ENCODE measurements at regions not wholly inside any gene's neighbourhood (a gene's known extent, or its start where the extent isn't known, plus 50 kb on each side); places are given as distances from the start of the nearest gene placed in this dataset.

- no TSS peak for BruUV-seq (replicated peaks)
- Histone ChIP-seq H3K36me3 (ENCODE audit: insufficient read depth, low read length, poor library complexity, severe bottlenecking) (no peaks in the 10 kb centered on the region), H3K27me3 (replicated peaks; ENCODE audit: insufficient read depth, low read depth, low read length, poor library complexity) (no peaks in the 10 kb centered on the region), H3K9me3 (ENCODE audit: low read depth, low read length, poor library complexity, severe bottlenecking) (no peaks in the 10 kb centered on the region), H3K4me3 (ENCODE audit: low read depth, low read length, poor library complexity, severe bottlenecking) (no peak overlapping the region), H3K4me1 (ENCODE audit: insufficient read depth, low read length, poor library complexity, severe bottlenecking) (no peaks in the 10 kb centered on the region), H3K27ac (ENCODE audit: low read depth, low read length, poor library complexity, severe bottlenecking) (no peak overlapping the region)
- ChIA-PET CTCF (no interaction called here), POLR2A (ENCODE audit: low non-redundant PET) (no interaction called here)
- intact Hi-C loops (cut with micrococcal nuclease; ENCODE audit: unreplicated experiment): no loop called here
- TF ChIP-seq, protein P1, sequence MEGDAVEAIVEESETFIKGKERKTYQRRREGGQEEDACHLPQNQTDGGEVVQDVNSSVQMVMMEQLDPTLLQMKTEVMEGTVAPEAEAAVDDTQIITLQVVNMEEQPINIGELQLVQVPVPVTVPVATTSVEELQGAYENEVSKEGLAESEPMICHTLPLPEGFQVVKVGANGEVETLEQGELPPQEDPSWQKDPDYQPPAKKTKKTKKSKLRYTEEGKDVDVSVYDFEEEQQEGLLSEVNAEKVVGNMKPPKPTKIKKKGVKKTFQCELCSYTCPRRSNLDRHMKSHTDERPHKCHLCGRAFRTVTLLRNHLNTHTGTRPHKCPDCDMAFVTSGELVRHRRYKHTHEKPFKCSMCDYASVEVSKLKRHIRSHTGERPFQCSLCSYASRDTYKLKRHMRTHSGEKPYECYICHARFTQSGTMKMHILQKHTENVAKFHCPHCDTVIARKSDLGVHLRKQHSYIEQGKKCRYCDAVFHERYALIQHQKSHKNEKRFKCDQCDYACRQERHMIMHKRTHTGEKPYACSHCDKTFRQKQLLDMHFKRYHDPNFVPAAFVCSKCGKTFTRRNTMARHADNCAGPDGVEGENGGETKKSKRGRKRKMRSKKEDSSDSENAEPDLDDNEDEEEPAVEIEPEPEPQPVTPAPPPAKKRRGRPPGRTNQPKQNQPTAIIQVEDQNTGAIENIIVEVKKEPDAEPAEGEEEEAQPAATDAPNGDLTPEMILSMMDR (conservative IDR thresholded peaks at IDR 0.05; ENCODE audit: low read depth, low read length): no peak
- no peak for TF ChIP-seq EZH2 (IDR thresholded peaks at IDR 0.05; ENCODE audit: borderline replicate concordance, low read depth, low read length, poor library complexity, severe bottlenecking)
- no peak for DNase-seq (ENCODE audit: low spot score)
These were observed 52.5 kb upstream of the TAF1B start for GRCh38 chr2:9790702-9791225.

- CTCF ChIA-PET: no interaction called here
- no peak overlapping the region for H3K4me3 ChIP-seq (ENCODE audit: low read depth, low read length, poor library complexity, severe bottlenecking)
- no peak for TF ChIP-seq EZH2 (IDR thresholded peaks at IDR 0.05; ENCODE audit: borderline replicate concordance, low read depth, low read length, poor library complexity, severe bottlenecking)
- TF ChIP-seq, protein P1 (conservative IDR thresholded peaks at IDR 0.05; ENCODE audit: low read depth, low read length): no peak
- H3K27ac ChIP-seq (ENCODE audit: low read depth, low read length, poor library complexity, severe bottlenecking): no peak overlapping the region
- intact Hi-C loops (cut with micrococcal nuclease; ENCODE audit: unreplicated experiment): no loop called here
- POLR2A ChIA-PET (ENCODE audit: low non-redundant PET): no interaction called here
- H3K9me3 ChIP-seq (ENCODE audit: low read depth, low read length, poor library complexity, severe bottlenecking): no peaks in the 10 kb centered on the region
- H3K27me3 ChIP-seq (replicated peaks; ENCODE audit: insufficient read depth, low read depth, low read length, poor library complexity): no peaks in the 10 kb centered on the region
- no TSS peak for BruUV-seq (replicated peaks)
- no peak for DNase-seq (ENCODE audit: low spot score)
- H3K4me1 ChIP-seq (ENCODE audit: insufficient read depth, low read length, poor library complexity, severe bottlenecking): no peaks in the 10 kb centered on the region
- H3K36me3 ChIP-seq (ENCODE audit: insufficient read depth, low read length, poor library complexity, severe bottlenecking): no peaks in the 10 kb centered on the region
These were observed 51.6 kb upstream of the TAF1B start for GRCh38 chr2:9791711-9792110.

DNA sequence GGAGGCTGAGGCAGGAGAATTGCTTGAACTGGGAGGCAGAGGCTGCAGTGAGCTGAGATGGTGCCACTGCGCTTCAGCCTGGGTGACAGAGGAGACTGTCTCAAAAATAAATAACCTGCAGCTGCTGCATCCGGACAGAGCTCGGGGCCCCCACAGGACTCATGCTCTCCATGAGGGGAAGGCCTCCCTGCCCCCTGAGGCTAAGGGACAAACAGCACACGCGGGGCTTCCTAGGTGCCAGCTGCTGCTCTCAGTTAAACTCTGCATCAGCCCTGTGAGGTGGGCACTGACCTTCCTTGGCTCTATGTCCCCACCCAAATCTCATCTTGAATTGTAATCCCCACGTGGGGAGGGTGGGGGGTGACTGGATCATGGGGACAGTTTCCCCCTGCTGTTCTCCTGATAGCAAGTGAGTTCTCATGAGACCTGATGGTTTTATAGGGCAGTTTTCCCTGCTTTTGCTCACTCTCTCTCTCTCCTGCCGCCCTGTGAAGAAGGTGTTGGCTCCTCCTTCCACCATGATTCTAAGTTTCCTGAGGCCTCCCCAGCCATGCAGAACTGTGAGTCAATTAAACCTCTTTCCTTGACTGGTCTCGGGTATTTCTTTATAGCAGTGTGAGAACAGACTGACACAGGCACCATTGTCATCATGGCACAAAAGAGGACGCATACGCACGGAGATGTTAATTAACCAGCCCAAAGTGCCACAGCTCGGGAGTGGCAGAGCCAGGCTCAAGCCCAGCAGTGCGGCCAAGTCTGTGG lies 49.9 kb upstream of the TAF1B start:
- no peak overlapping the region for H3K4me3 ChIP-seq (ENCODE audit: low read depth, low read length, poor library complexity, severe bottlenecking)
- intact Hi-C loops (cut with micrococcal nuclease; ENCODE audit: unreplicated experiment): no loop called here
- H3K9me3 ChIP-seq (ENCODE audit: low read depth, low read length, poor library complexity, severe bottlenecking): no peaks in the 10 kb centered on the region
- H3K4me1 ChIP-seq (ENCODE audit: insufficient read depth, low read length, poor library complexity, severe bottlenecking): no peaks in the 10 kb centered on the region
- POLR2A ChIA-PET (ENCODE audit: low non-redundant PET): no interaction called here
- CTCF ChIA-PET: no interaction called here
- H3K27me3 ChIP-seq (replicated peaks; ENCODE audit: insufficient read depth, low read depth, low read length, poor library complexity): no peaks in the 10 kb centered on the region
- BruUV-seq (replicated peaks): no TSS peak
- no peak for DNase-seq (ENCODE audit: low spot score)
- no peaks in the 10 kb centered on the region for H3K36me3 ChIP-seq (ENCODE audit: insufficient read depth, low read length, poor library complexity, severe bottlenecking)
- TF ChIP-seq, protein P1 (conservative IDR thresholded peaks at IDR 0.05; ENCODE audit: low read depth, low read length): no peak
- no peak for TF ChIP-seq EZH2 (IDR thresholded peaks at IDR 0.05; ENCODE audit: borderline replicate concordance, low read depth, low read length, poor library complexity, severe bottlenecking)
- H3K27ac ChIP-seq (ENCODE audit: low read depth, low read length, poor library complexity, severe bottlenecking): no peak overlapping the region

Data from A673 (cell line).